DMS79 treated with DMSO at 0.1 percent for 48 hours (cell line): ENCODE measurements at regions not wholly inside any gene's neighbourhood (a gene's known extent, or its start where the extent isn't known, plus 50 kb on each side); places are given as distances from the start of the nearest gene placed in this dataset.
"Not testable (repeated sequence)": the region's sequence is repeated elsewhere in the genome, so short reads cannot be mapped to it uniquely, and the experiment has no call there.

Source experiments
- DNase-seq: peaks from one replicate; lab custom pipeline; 2025; lab: John Stamatoyannopoulos, UW

GRCh38 chr2:105691947-105692390 is 52.7 kb upstream of the NCK2 start:
- no peak for DNase-seq

GRCh38 chr2:105690566-105690965 is 54.1 kb upstream of the NCK2 start:
- no peak for DNase-seq

- DNase-seq = no peak
These were observed 55.2 kb upstream of the NCK2 start for GRCh38 chr2:105689484-105689883.

GRCh38 chr2:105688946-105689345 is 55.8 kb upstream of the NCK2 start:
- DNase-seq = no peak

GRCh38 chr2:105686588-105686987 is 58.1 kb upstream of the NCK2 start:
- DNase-seq = no peak

GRCh38 chr2:105683011-105683492 is 61.7 kb upstream of the NCK2 start:
- no peak for DNase-seq

- no peak for DNase-seq
These were observed 62.3 kb upstream of the NCK2 start for GRCh38 chr2:105682401-105682800.

- DNase-seq = no peak
These were observed 62.8 kb upstream of the NCK2 start for GRCh38 chr2:105681927-105682326.

GRCh38 chr2:105680357-105680756 is 64.4 kb upstream of the NCK2 start:
- no peak for DNase-seq

GRCh38 chr2:105678346-105678745 is 66.4 kb upstream of the NCK2 start:
- no peak for DNase-seq

- no peak for DNase-seq
These were observed 66.8 kb upstream of the NCK2 start for GRCh38 chr2:105677901-105678300.

GRCh38 chr2:105675841-105676240 is 68.9 kb upstream of the NCK2 start:
- DNase-seq = no peak

GRCh38 chr2:105674859-105675541 is 69.7 kb upstream of the NCK2 start:
- DNase-seq = no peak

GRCh38 chr2:105674401-105674800 is 70.3 kb upstream of the NCK2 start:
- no peak for DNase-seq

- no peak for DNase-seq
These were observed 73.6 kb upstream of the NCK2 start for GRCh38 chr2:105671156-105671555.

GRCh38 chr2:105669384-105669891 is 75.3 kb upstream of the NCK2 start:
- DNase-seq = no peak

- no peak for DNase-seq
These were observed 79.2 kb upstream of the NCK2 start for GRCh38 chr2:105665480-105665879.

GRCh38 chr2:105660489-105660888 is 84.2 kb upstream of the NCK2 start:
- DNase-seq = no peak

GRCh38 chr2:105655723-105656606 is 88.7 kb upstream of the NCK2 start:
- not testable (repeated sequence) for DNase-seq

GRCh38 chr2:105655244-105655643 is 89.5 kb upstream of the NCK2 start:
- no peak for DNase-seq

GRCh38 chr2:105654474-105655004 is 90.2 kb upstream of the NCK2 start:
- no peak for DNase-seq

- no peak for DNase-seq
These were observed 91.4 kb upstream of the NCK2 start for GRCh38 chr2:105653302-105653701.
